ENCODE measurements at regions not wholly inside any gene's neighbourhood (a gene's known extent, or its start where the extent isn't known, plus 50 kb on each side); places are given as distances from the start of the nearest gene placed in this dataset.

- no peak for DNase-seq
Measured at GRCh38 chr22:46079093-46079860, 71.0 kb upstream of the PPARA start.

DNA sequence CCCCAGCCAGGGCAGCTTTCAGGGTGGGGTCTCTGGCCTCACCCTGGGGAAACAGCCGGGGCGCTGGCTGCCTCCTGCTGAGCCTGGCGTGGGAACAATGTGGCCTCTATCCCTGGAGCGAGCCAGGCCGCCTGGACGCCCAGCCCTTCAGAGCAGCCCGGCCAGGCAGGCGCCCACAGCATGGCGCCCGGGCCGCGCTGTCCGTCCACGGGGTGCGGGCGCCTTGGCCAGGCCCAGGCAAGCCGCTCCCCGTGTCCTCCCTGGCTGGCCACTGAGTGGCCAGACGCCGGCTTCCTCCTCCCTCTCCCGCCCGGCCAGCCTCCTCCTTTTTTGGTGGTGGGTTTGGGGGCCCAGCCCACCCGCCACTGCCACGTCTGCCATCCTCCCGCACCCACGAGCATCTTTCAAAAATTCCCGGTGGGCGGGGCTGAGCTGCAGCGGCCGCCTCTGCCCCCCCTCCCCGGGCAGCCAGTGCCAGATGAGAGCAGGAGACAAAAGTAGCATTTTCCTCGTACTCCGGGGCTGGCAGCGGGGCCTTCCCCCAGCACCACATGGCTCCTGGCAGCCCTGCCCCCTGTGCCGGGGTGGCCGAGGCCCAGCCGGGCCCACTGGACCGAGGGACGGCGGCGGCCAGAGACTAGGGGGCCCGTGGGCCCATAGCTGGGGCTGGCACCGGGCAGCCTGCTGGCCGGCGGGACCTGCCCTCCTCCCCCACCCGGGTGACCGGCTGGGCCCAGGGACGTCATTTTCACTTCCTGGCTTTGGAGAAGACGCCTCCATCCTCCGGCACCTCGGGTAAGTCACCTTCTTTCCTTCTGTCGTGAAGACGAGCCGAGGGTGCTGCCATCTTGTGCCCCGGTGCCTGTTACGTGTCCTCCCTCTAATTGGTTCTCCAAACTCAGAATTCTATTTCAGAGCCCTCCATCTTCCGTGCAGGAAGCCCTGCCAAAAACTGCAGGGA is 70.2 kb upstream of the PPARA start:
- DNase-seq, result no peak

GRCh38 chr22:46081036-46081830 is 69.1 kb upstream of the PPARA start:
- no peak for DNase-seq

- DNase-seq, result no peak
Measured at GRCh38 chr22:46081831-46082210, 68.5 kb upstream of the PPARA start.

- DNase-seq, result no peak
Measured at GRCh38 chr22:46082633-46083032, 67.7 kb upstream of the PPARA start.

- no peak for DNase-seq
Measured at GRCh38 chr22:46083383-46084350, 66.7 kb upstream of the PPARA start.

GRCh38 chr22:46084376-46084775 is 66.0 kb upstream of the PPARA start:
- no peak for DNase-seq

DNA sequence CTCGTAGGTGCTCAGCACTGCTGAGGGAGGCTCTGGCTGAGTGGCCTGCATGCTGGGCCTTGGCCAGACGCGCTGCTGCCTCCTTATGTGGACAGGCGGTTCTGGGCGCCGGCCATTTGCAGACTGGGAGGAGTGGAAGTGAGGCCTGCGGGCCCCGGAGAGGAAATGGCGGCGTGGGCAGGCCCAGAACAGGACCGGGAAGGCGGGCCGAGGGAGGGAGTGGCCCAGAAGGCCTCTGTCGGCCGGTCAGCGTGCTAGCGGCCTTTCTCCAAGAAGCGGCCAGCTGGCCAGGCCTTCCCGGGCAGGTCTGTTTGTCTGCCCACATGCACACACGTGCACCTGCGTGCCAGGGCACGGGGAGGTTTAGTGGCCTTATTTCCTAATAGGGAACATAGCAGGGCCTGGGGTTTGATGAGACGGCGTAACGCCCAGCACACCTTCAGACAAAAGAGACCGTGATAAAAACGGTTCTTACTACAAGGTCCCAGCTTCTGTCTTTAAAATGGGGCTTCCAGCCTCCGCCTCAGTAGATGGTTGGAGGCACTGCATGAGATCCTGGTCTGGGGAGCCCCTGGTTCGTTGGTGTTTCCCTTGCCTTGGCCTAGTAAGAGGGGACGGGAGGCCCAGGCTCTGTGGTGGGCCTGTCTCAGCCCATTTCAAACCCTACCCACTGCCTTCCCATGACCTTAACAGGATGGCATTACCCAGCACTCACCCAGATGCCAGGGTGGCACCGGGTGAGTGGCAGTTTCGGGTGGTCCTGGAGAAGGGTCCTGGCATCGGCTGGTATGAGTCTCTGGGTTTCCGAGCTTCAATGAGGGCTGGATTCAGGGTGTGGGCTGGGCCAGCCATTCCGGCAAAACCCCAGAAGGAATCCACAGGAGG is 65.1 kb upstream of the PPARA start:
- no peak for DNase-seq

- no peak for DNase-seq
Measured at GRCh38 chr22:46085828-46086576, 64.3 kb upstream of the PPARA start.

GRCh38 chr22:46086577-46087335 is 63.6 kb upstream of the PPARA start:
- no peak for DNase-seq

GRCh38 chr22:46087336-46087690 is 63.0 kb upstream of the PPARA start:
- no peak for DNase-seq

DNA sequence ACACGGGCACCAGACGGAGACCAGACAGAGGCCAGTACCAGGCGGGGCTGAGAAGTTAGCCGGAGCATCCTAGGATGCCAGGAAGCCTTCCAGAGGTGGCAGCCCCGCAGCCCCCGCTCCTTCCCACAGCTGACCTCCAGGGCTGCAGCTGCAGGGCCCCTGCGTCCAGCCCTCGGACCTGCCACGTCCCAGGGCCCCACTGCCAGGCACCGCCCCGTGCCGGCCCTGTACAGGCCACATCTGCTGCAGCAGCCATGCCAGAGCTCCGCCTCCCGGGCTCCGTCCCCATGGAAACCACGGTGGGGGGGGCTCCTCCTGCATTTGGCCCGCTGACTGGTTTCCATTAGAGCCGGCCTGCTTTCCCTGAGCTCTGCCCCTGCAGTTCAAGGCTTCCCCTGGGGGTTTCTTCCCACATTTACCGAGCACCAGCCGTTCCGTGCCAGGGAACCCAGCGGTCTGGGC is 62.5 kb upstream of the PPARA start:
- DNase-seq, result no peak

GRCh38 chr22:46088541-46089311 is 61.6 kb upstream of the PPARA start:
- DNase-seq, result no peak

GRCh38 chr22:46089426-46090035 is 60.8 kb upstream of the PPARA start:
- DNase-seq, result no peak

DNA sequence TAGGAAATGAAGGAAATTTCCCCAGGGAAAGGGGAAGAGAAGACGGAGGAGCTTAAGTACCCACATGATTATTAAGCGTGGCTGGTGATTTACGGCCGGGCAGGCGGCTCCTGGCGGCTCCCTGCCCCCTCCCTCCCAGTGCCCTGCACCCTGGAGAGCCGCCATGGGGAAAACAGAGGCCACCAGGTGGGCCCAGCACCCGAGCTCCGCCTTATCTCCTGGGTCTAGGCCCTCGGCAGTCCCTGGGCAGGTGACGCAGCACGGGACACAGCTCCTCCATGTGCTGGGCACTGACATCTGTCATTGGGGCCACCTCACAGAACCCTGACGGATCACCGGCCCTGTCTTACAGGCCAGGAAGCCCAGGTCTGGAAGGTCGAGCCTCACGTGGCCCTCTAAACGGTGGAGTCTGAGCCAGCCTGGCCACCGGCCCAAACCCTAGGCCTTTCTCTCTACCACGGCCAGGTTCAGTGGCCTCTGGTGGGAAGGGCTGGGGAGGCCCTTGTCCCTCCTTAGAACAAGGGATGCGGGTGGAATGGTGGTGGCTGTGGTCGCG is 60.2 kb upstream of the PPARA start:
- DNase-seq, result no peak

- no peak for DNase-seq
Measured at GRCh38 chr22:46090631-46091201, 59.6 kb upstream of the PPARA start.

GRCh38 chr22:46091277-46091977 is 58.9 kb upstream of the PPARA start:
- DNase-seq, result no peak
